Endothelial cell of umbilical vein (primary cell): ENCODE measurements at regions not wholly inside any gene's neighbourhood (a gene's known extent, or its start where the extent isn't known, plus 50 kb on each side); places are given as distances from the start of the nearest gene placed in this dataset.

Source experiments
- BruUV-seq: library from RNA; stranded (reverse); fragments of 400-500 nt; replicated peaks from 2 replicates; lab custom pipeline; 2021; lab: Mats Ljungman, UMichigan
- CTCF ChIA-PET: fragments of 300-600, 350-600 bp; sonication (Branson Sonifier 250); formaldehyde crosslinking; loops from one replicate; lab custom pipeline; 2021; ENCODE audit warnings: antibody characterized with exemption, inconsistent platforms; lab: Charles Lee
- POLR2A ChIA-PET: fragments of 300-600, 350-600 bp; sonication (Branson Sonifier 250); formaldehyde crosslinking; loops from one replicate; lab custom pipeline; 2021; ENCODE audit warnings: antibody characterized with exemption, inconsistent platforms; lab: Charles Lee
- DNase-seq: peaks from one replicate; pipeline ENCODE4 v3.0.0-alpha.2; 2011; ENCODE audit warnings: low read depth, low spot score
- FAIRE-seq: peaks from 2 replicates; lab custom pipeline; 2011; peaks lifted over from hg19 to GRCh38; lab: Jason Lieb, UNC
- H2AFZ ChIP-seq: 2 replicates; pipeline ENCODE4 v1.6.0; 2012; ENCODE audit warnings: low read depth, low read length, control low read depth, inconsistent platforms
- H3K27ac ChIP-seq: 2 replicates; pipeline ENCODE4 v1.5.1; 2011; ENCODE audit warnings: low read depth, mild to moderate bottlenecking, control low read depth, low read length, moderate library complexity; ENCODE audit not compliant: insufficient read depth
- H3K27me3 ChIP-seq, 2 experiments: 2 replicates each; pipeline versions ENCODE4 v1.6.0 to v1.6.1; 2011; ENCODE audit warnings: low read length in 2 of 2, mixed read lengths in 1 of 2; ENCODE audit not compliant: control insufficient read depth in 2 of 2, insufficient read depth in 2 of 2
- H3K36me3 ChIP-seq, 2 experiments: 2 replicates in 1 of 2; 3 replicates in 1 of 2; pipeline ENCODE4 v1.5.1; 2011; ENCODE audit warnings: low read length in 2 of 2, mild to moderate bottlenecking in 1 of 2, moderate library complexity in 1 of 2; ENCODE audit not compliant: control insufficient read depth in 2 of 2, insufficient read depth in 2 of 2; ENCODE audit errors: extremely low read depth in 1 of 2
- H3K4me1 ChIP-seq: 3 replicates; pipeline ENCODE4 v1.5.1; 2011; ENCODE audit warnings: mild to moderate bottlenecking, low read length; ENCODE audit not compliant: control insufficient read depth, insufficient read depth; ENCODE audit errors: extremely low read depth
- H3K4me2 ChIP-seq: 2 replicates; pipeline ENCODE4 v1.6.1; 2011; ENCODE audit warnings: low read length, control low read depth, mixed read lengths; ENCODE audit not compliant: insufficient read depth
- H3K4me3 ChIP-seq, 3 experiments: fragments of 200-600 bp in 1 of 3; sonication (generic), shearing (Covaris generic) in 1 of 3; replicated peaks in 1 of 3; 2 replicates each; pipeline ENCODE4 v1.5.1; 2011 to 2016; ENCODE audit warnings: control low read depth in 3 of 3, low read length in 3 of 3, mild to moderate bottlenecking in 2 of 3, inconsistent platforms in 1 of 3, low read depth in 1 of 3, moderate library complexity in 1 of 3; ENCODE audit not compliant: insufficient read depth in 1 of 3
- H3K79me2 ChIP-seq: 2 replicates; pipeline ENCODE4 v1.6.0; 2012; ENCODE audit warnings: low read length, inconsistent platforms; ENCODE audit not compliant: control insufficient read depth, insufficient read depth
- H3K9ac ChIP-seq: replicated peaks from 2 replicates; pipeline ENCODE3; 2011; ENCODE audit warnings: low read length, control low read depth; ENCODE audit not compliant: insufficient read depth; ENCODE audit errors: extremely low read depth
- H3K9me1 ChIP-seq: replicated peaks from 3 replicates; pipeline ENCODE4 v1.6.0; 2011; ENCODE audit warnings: mild to moderate bottlenecking, low read length; ENCODE audit not compliant: control insufficient read depth, insufficient read depth; ENCODE audit errors: extremely low read depth
- H3K9me3 ChIP-seq: replicated peaks from 2 replicates; pipeline ENCODE4 v1.5.1; 2012; ENCODE audit warnings: low read length, inconsistent platforms; ENCODE audit not compliant: control insufficient read depth, insufficient read depth
- H4K20me1 ChIP-seq: replicated peaks from 2 replicates; pipeline ENCODE3; 2011; ENCODE audit warnings: mild to moderate bottlenecking, low read length; ENCODE audit not compliant: control insufficient read depth, insufficient read depth; ENCODE audit errors: extremely low read depth
- CTCF ChIP-seq, 2 donors: IDR thresholded peaks; 1 replicate in 1 of 2; 2 replicates in 1 of 2; pipeline ENCODE4 v1.5.1; 2011; ENCODE audit warnings: low read length in 2 of 2, mild to moderate bottlenecking in 2 of 2, moderate library complexity in 2 of 2, control low read depth in 1 of 2, inconsistent platforms in 1 of 2, low read depth in 1 of 2; ENCODE audit not compliant: insufficient read depth in 1 of 2; ENCODE audit errors: extremely low read depth in 1 of 2
- EZH2 ChIP-seq: IDR thresholded peaks from 2 replicates; pipeline ENCODE4 v1.6.1; 2012; ENCODE audit warnings: borderline replicate concordance, low read depth, mild to moderate bottlenecking, moderate library complexity, low read length, inconsistent platforms; ENCODE audit not compliant: severe bottlenecking
- FOS ChIP-seq: IDR thresholded peaks from 2 replicates; pipeline ENCODE4 v1.6.1; 2011; ENCODE audit warnings: mild to moderate bottlenecking, low read length, moderate library complexity, borderline replicate concordance; ENCODE audit not compliant: insufficient read depth
- GATA2 ChIP-seq: IDR thresholded peaks from 2 replicates; pipeline ENCODE4 v1.7.0; 2011; ENCODE audit warnings: low read depth, mild to moderate bottlenecking, moderate library complexity, mixed read lengths, low read length; ENCODE audit not compliant: insufficient read length, insufficient read depth
- JUN ChIP-seq: IDR thresholded peaks from 2 replicates; pipeline ENCODE4 v1.6.1; 2011; ENCODE audit warnings: borderline replicate concordance, low read depth; ENCODE audit not compliant: insufficient read length, insufficient read depth
- MAX ChIP-seq: IDR thresholded peaks from 2 replicates; pipeline ENCODE4 v1.6.1; 2011; ENCODE audit not compliant: insufficient read depth, insufficient read length
- MYC ChIP-seq: IDR thresholded peaks from one replicate; pipeline ENCODE4 v1.6.1; 2011; ENCODE audit warnings: mild to moderate bottlenecking, low read depth, low read length
- POLR2A ChIP-seq: IDR thresholded peaks from 2 replicates; pipeline ENCODE4 v1.6.1; 2012; ENCODE audit warnings: low read depth, mild to moderate bottlenecking, control low read depth, low read length
- POLR2AphosphoS5 ChIP-seq: IDR thresholded peaks from 2 replicates; pipeline ENCODE4 v1.6.1; 2012; ENCODE audit warnings: low read depth, mild to moderate bottlenecking, control low read depth, low read length, moderate library complexity; ENCODE audit not compliant: insufficient read depth
- dilution Hi-C: fragments of 300-500 bp; cut with MboI; formaldehyde crosslinking; loops from one replicate; pipeline ENCODE4 v1.15.0; 2019; ENCODE audit warnings: low sequenced_read_pairs; ENCODE audit not compliant: extremely low pct_ligation_motif_present
- intact Hi-C: fragments of 100-400 bp; cut with micrococcal nuclease; formaldehyde crosslinking; loops from one replicate; pipeline ENCODE4 v1.10.0; 2022

- Histone ChIP-seq H3K4me1 (no peaks in the 10 kb centered on the region), H3K9me1 (no peaks in the 10 kb centered on the region), H3K4me2 (no peak overlapping the region), H2AFZ (no peak overlapping the region), H3K36me3 (no peaks in the 10 kb centered on the region), H3K9ac (no peak overlapping the region), H3K79me2 (no peaks in the 10 kb centered on the region), H3K9me3 (no peaks in the 10 kb centered on the region), H4K20me1 (no peaks in the 10 kb centered on the region), H3K27me3 (no peaks in the 10 kb centered on the region), H3K27ac (no peak overlapping the region), H3K4me3 (no peak overlapping the region)
- intact Hi-C loops = no loop called here
- FAIRE-seq (no peak), DNase-seq (no peak)
- BruUV-seq = no TSS peak
- POLR2A ChIA-PET = no interaction called here
- TF ChIP-seq EZH2 (no peak), POLR2AphosphoS5 (no peak), GATA2 (no peak), POLR2A (no peak), MAX (no peak), FOS (no peak), CTCF (IDR thresholded peaks at IDR 0.05; ENCODE audit: extremely low read depth in 1 of 2, insufficient read depth in 1 of 2, low read depth in 1 of 2, low read length in 2 of 2) (no peak), MYC (no peak), JUN (no peak)
- dilution Hi-C loops = no loop called here
- CTCF ChIA-PET = no interaction called here
Measured at GRCh38 chr3:135539351-135539750, 426.2 kb upstream of the PPP2R3A start.
